ENCODE measurements at regions not wholly inside any gene's neighbourhood (a gene's known extent, or its start where the extent isn't known, plus 50 kb on each side); places are given as distances from the start of the nearest gene placed in this dataset.

DNA sequence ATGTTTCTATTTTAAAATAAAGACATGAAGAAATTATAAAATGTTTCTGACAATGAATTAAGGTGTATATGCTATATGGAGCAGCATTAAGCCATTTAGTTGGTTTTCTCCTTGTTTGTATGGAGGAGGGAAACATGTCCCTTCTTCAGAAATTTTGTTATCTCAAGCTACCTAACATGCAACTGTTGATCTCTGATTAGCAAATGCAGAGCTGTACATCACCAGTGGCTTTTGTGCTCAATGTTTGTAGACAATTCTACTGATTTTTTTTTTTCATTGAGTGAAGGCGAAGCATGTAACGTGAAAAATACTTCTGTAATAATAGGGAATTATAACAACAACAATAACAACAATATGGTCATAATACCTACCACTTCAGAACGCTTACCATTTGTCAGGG, 463.7 kb downstream of the PLPP3 start:
- in situ Hi-C loops (cut with MboI; ENCODE audit: low sequenced_read_pairs, unreplicated experiment), result no loop called here
- TF ChIP-seq CTCF (IDR thresholded peaks at IDR 0.05; ENCODE audit: borderline replicate concordance, control extremely low read depth, extremely low read depth, insufficient read depth, missing control alignments), result no peak
- no peak for DNase-seq (ENCODE audit: low spot score)

GRCh38 chr1:56113679-56114078, 465.7 kb downstream of the PLPP3 start:
- in situ Hi-C loops (cut with MboI; ENCODE audit: low sequenced_read_pairs, unreplicated experiment), result no loop called here
- no peak for DNase-seq (ENCODE audit: low spot score)
- TF ChIP-seq CTCF (IDR thresholded peaks at IDR 0.05; ENCODE audit: borderline replicate concordance, control extremely low read depth, extremely low read depth, insufficient read depth, missing control alignments), result no peak

- DNase-seq (ENCODE audit: low spot score), result no peak
- in situ Hi-C loops (cut with MboI; ENCODE audit: low sequenced_read_pairs, unreplicated experiment), result no loop called here
- TF ChIP-seq CTCF (IDR thresholded peaks at IDR 0.05; ENCODE audit: borderline replicate concordance, control extremely low read depth, extremely low read depth, insufficient read depth, missing control alignments), result no peak
These were observed 472.1 kb downstream of the PLPP3 start for GRCh38 chr1:56107275-56107638.

GRCh38 chr1:56106531-56107274, 472.7 kb downstream of the PLPP3 start:
- DNase-seq (ENCODE audit: low spot score), result no peak
- no peak for TF ChIP-seq CTCF (IDR thresholded peaks at IDR 0.05; ENCODE audit: borderline replicate concordance, control extremely low read depth, extremely low read depth, insufficient read depth, missing control alignments)
- in situ Hi-C loops (cut with MboI; ENCODE audit: low sequenced_read_pairs, unreplicated experiment), result no loop called here

DNA sequence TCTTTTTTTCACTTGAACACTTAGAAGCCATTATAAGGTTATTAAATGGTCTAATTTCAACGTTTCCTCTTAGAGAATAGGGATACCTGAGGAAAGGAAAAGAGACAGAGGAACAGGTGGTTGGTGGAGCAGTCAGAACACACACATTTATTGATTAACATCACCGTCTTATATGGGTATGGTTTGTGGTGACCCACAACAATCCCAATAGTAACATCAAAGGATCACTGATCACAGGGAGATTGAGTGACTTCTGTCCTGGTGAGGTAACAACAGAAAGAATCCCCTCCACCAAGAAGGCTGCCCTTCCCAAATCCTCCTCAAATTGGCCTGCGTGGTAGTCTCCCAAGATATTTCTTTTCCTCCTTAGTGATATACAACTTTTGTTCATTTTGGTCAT, 474.0 kb downstream of the PLPP3 start:
- in situ Hi-C loops (cut with MboI; ENCODE audit: low sequenced_read_pairs, unreplicated experiment), result no loop called here
- TF ChIP-seq CTCF (IDR thresholded peaks at IDR 0.05; ENCODE audit: borderline replicate concordance, control extremely low read depth, extremely low read depth, insufficient read depth, missing control alignments), result no peak
- no peak for DNase-seq (ENCODE audit: low spot score)

- DNase-seq (ENCODE audit: low spot score), result no peak
- no peak for TF ChIP-seq CTCF (IDR thresholded peaks at IDR 0.05; ENCODE audit: borderline replicate concordance, control extremely low read depth, extremely low read depth, insufficient read depth, missing control alignments)
- in situ Hi-C loops (cut with MboI; ENCODE audit: low sequenced_read_pairs, unreplicated experiment), result no loop called here
These were observed 479.5 kb downstream of the PLPP3 start for GRCh38 chr1:56099766-56100265.

Measured in GM13976 (cell line).